HG03442 (cell line): ENCODE measurements at regions not wholly inside any gene's neighbourhood (a gene's known extent, or its start where the extent isn't known, plus 50 kb on each side); places are given as distances from the start of the nearest gene placed in this dataset.

Experiments
- ATAC-seq: cut with Tn5 transposase; IDR thresholded peaks from one replicate; pipeline ENCODE4 v1.9.1; 2021; ENCODE audit warnings: mild to moderate bottlenecking, moderate library complexity; ENCODE audit not compliant: unreplicated experiment

- no peak for ATAC-seq
Measured at GRCh38 chr7:70846208-70846607, 285.7 kb upstream of the GALNT17 start.

DNA sequence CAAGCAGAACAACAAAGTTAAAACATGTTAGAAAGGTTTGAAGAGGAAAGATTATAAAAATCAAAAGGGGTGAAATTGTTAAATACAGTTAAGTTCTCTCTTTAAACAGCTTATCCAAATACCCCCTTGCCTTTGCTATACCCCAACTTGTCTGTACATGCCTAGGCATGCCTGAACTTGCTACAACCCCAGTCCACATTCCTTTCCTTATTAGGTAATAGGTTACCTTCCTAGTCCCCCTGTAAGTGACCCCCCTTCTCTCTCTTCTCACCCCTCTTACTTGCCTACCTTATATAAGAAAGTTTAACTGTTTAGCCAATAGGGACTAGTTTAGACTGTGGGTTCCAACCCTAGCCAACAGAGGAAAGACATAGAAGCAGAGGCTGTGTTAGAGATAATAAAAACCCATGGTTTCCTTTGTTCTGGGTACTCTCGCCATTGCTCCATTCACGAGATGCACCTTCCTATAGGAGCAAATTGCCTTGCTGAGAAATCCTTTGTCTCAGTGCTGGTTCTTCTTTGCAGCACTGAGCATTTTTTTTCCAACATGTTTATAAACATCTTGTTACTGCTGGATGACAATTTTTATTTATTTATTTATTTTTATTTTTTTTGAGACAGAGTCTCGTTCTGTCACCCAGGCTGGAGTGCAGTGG lies 282.2 kb upstream of the GALNT17 start:
- ATAC-seq = no peak

DNA sequence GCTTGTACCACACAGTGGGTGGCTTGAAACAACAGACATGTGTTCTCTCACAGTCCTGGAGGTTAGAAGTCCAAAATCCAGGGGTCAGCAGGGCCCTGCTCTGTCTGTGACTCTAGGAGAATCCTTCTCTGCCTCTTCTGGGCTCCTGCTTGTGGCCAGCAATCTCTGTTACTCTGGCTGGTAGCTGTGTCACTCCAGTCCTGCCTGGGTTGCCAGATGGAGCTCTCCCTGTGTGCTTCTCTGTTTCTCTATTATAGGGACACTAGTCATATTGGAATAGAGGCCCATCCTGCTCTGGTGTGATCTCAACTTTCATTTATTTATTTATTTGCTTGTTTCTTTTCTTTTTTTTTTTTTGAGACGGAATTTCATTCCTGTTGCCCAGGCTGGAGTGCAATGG lies 276.6 kb upstream of the GALNT17 start:
- no peak for ATAC-seq

GRCh38 chr7:70856901-70857630 lies 274.9 kb upstream of the GALNT17 start:
- ATAC-seq = no peak

DNA sequence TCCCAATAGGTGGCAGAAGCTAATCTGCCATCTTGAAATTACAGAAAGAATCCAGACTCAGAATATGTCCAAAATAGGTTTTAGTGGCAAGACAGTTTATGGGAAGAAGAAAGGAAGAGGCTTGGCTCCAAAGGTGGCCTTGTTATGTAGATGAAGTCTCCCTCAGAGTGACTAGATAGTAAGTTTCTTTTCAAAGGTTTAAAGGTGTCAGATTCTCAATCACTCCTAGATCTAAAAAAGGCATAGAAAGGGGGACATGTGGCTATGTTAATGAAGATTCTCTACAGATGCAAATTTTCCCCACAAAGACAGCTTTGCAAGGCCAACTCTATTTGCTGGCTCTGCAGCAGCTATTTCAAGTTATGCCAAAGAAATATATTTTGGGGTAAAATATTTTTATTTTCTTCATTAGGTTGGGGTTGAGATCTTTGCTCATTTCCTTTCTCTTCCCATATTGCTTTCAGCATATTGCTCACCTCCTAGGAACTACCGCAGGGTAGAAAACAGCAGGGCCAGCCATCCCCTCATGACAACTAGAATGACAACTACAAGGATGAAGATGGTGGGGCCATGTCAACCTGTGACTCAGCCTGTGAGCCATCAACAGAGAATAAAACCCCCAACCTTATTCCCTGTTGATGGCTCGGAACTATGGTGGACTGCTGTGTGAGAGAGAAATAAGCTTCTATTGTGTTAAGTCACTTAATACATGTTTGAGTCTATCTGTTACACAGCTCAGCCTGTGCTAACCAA lies 274.0 kb upstream of the GALNT17 start:
- ATAC-seq = no peak

DNA sequence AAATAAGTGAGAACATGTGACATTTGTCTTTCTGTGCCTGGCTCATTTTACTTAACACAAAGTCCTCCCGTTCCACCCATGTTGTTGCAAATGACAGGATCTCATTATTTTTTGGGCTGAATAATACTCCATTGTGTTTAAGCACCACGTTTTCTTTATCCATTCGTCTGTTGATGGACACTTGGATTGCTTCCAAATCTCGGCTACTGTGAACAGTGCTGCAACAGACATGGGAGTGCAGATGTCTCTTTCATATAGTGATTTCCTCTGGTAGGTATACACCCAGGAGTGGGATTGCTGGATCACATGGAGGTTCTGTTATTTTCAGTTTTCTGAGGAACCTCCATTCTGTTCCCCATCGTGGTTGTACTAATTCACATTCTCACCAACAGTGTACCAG lies 264.4 kb upstream of the GALNT17 start:
- no peak for ATAC-seq

DNA sequence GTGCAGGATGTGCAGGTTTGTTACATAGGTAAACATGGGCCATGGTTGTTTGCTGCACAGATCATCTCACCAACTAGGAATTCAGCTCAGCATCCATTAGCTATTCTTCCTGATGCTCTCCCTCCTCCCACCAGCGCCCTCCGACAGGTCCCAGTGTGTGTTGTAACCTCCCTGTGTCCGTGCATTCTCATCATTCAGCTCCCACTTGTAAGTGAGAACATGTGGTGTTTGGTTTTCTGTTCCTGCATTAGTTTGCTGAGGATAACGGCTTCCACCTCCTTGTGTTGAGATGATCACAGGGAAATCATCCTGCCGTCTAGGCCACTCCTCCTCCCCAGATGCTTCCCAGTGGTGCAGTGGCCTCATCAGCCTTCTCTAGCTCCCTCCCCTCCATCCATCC lies 261.6 kb upstream of the GALNT17 start:
- ATAC-seq = no peak

DNA sequence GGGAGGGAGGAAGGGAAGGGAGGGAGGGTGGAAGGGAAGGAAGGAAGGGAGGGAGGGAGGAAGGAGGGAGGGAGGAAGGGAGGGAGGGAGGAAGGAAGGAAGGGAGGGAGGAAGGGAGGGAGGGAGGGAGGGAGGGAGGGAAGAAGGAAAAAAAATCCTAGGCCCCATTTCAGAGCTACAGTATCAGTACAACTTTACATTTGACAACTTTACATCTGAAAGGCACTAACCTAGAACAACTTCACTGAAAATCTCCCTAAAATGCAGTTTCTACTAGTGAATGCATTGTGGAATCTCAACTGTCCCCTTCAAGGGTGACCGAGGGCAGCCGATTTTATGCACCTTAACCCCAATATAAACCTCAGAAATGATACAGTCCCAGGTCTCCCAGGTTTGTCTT lies 259.8 kb upstream of the GALNT17 start:
- ATAC-seq = no peak

- no peak for ATAC-seq
Measured at GRCh38 chr7:70881167-70881847, 250.6 kb upstream of the GALNT17 start.

GRCh38 chr7:70883750-70884439 lies 248.0 kb upstream of the GALNT17 start:
- no peak for ATAC-seq

DNA sequence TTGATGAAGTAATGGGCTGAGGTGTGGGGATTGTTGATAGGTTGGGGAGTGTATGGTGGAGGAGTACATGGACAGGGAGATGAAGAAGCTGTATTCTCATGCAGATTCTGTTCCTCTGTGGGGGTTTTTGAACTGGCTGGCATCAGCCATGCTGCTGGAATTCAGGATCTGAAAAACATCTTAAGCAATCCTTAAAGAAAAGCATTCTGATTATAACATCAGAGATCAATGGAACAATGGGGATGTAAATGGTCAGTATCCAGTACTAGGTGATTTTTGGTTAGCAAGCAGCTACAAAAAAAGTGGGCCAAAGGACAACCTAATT lies 247.5 kb upstream of the GALNT17 start:
- no peak for ATAC-seq

DNA sequence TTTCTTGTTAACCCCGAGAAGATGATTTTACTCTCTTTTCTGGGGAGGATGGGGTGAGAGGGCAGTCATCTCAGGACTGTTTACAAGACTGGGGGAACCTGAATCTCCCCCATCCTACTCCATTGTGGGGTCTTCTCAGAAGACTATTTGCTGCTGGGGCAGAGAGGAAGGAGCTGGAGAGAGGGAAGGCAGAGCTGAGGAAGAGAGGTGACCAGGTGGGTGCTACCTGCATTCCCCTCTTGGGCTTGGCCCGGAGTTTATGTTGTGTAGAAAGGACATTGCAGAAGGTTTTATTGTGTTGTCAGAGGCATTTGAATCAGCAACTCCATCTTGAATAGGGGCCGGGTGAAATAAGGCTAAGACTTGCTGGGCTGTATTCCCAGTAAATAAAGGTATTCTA lies 247.1 kb upstream of the GALNT17 start:
- ATAC-seq = no peak

- no peak for ATAC-seq
Measured at GRCh38 chr7:70886547-70886946, 245.4 kb upstream of the GALNT17 start.

GRCh38 chr7:70887186-70887585 lies 244.8 kb upstream of the GALNT17 start:
- ATAC-seq = no peak

- peak; percentile 54 for ATAC-seq
Measured at GRCh38 chr7:70890147-70890969, 241.6 kb upstream of the GALNT17 start.

GRCh38 chr7:70893422-70893821 lies 238.5 kb upstream of the GALNT17 start:
- no peak for ATAC-seq

DNA sequence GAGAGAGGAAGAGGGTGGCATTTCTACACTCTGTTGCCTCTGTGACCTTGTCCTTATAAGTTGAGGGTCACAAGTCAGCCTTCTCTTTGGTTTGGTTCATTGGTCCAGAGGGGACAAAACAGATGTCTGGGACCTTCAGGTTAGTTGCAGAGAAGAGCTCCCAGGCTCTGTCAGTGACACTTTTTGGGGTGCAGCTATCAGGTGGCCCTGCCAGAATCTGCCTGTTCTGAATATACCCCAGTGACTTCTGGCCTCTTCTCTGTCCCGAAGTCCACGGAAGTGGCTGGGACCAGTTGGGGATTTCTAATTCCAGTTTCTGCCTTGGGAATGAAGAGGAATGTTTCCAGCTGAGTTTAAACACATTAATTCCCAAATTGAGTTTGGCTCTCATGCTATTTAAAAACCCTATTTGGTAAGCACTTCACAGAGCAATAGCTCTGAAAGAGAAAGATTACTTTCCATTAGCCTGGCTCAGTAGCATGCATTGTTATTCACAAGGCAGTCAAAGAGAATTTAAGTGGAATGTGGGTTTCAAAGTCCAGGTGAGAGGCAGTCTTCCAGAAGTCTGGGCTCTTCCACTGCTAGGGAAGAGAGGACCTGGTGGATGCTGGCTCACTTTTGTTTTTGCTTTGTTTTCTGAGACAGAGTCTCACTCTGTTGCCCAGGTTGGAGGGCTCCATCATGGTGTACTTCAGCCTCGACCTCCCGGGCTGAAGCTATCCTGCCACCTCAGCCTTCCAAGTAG lies 237.8 kb upstream of the GALNT17 start:
- no peak for ATAC-seq

GRCh38 chr7:70894799-70895198 lies 237.1 kb upstream of the GALNT17 start:
- no peak for ATAC-seq
